GM23338 (cell line): ENCODE measurements at regions not wholly inside any gene's neighbourhood (a gene's known extent, or its start where the extent isn't known, plus 50 kb on each side); places are given as distances from the start of the nearest gene placed in this dataset.

Source experiments
- ATAC-seq: fragments of 200-7000 bp; cut with Tn5 transposase; 3 replicates; pipeline ENCODE4 v1.9.1; 2020
- DNase-seq: peaks from one replicate; pipeline ENCODE4 v3.0.0-alpha.2; 2015; ENCODE audit warnings: low spot score
- H2AFZ ChIP-seq: fragments of 200-600 bp; sonication (generic); 2 replicates; pipeline ENCODE4 v1.8.0; 2016; ENCODE audit warnings: antibody characterized with exemption, mild to moderate bottlenecking, moderate library complexity
- H3F3A ChIP-seq: fragments of 200-600 bp; sonication (generic); replicated peaks from 2 replicates; pipeline ENCODE4 v1.8.0; 2017; ENCODE audit warnings: antibody characterized with exemption, mixed run types, low read depth
- H3K27ac ChIP-seq: fragments of 200-600 bp; sonication (generic); 2 replicates; pipeline ENCODE4 v1.6.1; 2016; ENCODE audit warnings: low read depth
- H3K27me3 ChIP-seq: fragments of 200-600 bp; sonication (generic); 2 replicates; pipeline ENCODE4 v1.8.0; 2016; ENCODE audit warnings: mild to moderate bottlenecking, mixed run types, moderate library complexity; ENCODE audit not compliant: insufficient read depth
- H3K36me3 ChIP-seq: fragments of 200-600 bp; sonication (generic); 2 replicates; pipeline ENCODE4 v1.8.0; 2016; ENCODE audit warnings: mild to moderate bottlenecking; ENCODE audit not compliant: insufficient read depth
- H3K4me1 ChIP-seq: fragments of 200-600 bp; sonication (generic); 2 replicates; pipeline ENCODE4 v1.8.0; 2016; ENCODE audit warnings: mild to moderate bottlenecking, moderate library complexity; ENCODE audit not compliant: insufficient read depth
- H3K4me2 ChIP-seq: fragments of 200-600 bp; sonication (generic); 2 replicates; pipeline ENCODE4 v1.7.1; 2017; ENCODE audit warnings: mixed run types
- H3K4me3 ChIP-seq: fragments of 200-600 bp; sonication (generic); 2 replicates; pipeline ENCODE4 v1.6.1; 2016; ENCODE audit warnings: mixed run types
- H3K79me2 ChIP-seq: fragments of 200-600 bp; sonication (generic); replicated peaks from 2 replicates; pipeline ENCODE4 v1.8.0; 2017; ENCODE audit warnings: mild to moderate bottlenecking; ENCODE audit not compliant: insufficient read depth
- H3K9me2 ChIP-seq: fragments of 200-600 bp; sonication (generic); 2 replicates; pipeline ENCODE4 v1.8.0; 2017; ENCODE audit not compliant: insufficient read depth
- H4K20me1 ChIP-seq: fragments of 200-600 bp; sonication (generic); replicated peaks from 2 replicates; pipeline ENCODE4 v1.8.0; 2017; ENCODE audit warnings: mild to moderate bottlenecking; ENCODE audit not compliant: insufficient read depth
- H3K27ac Mint-ChIP-seq: 2 replicates; pipeline ENCODE4 v1.8.0; 2020; ENCODE audit warnings: inconsistent platforms, mild to moderate bottlenecking, moderate library complexity, mixed read lengths
- H3K27me3 Mint-ChIP-seq: 3 replicates; pipeline ENCODE4 v1.8.0; 2022; ENCODE audit warnings: low read depth, mild to moderate bottlenecking, moderate library complexity, mixed read lengths, inconsistent platforms; ENCODE audit not compliant: insufficient read depth, poor library complexity
- H3K36me3 Mint-ChIP-seq: 3 replicates; pipeline ENCODE4 v1.8.0; 2021; ENCODE audit warnings: low read depth, mild to moderate bottlenecking, inconsistent platforms, moderate library complexity, mixed read lengths
- H3K4me1 Mint-ChIP-seq: 3 replicates; pipeline ENCODE4 v1.8.0; 2020; ENCODE audit warnings: mild to moderate bottlenecking, inconsistent platforms, mixed read lengths
- H3K4me3 Mint-ChIP-seq: 3 replicates; pipeline ENCODE4 v1.8.0; 2021; ENCODE audit warnings: moderate library complexity, mild to moderate bottlenecking, inconsistent platforms, mixed read lengths
- H3K9me3 Mint-ChIP-seq: 3 replicates; pipeline ENCODE4 v1.8.0; 2020; ENCODE audit warnings: moderate library complexity, mild to moderate bottlenecking, inconsistent platforms, mixed read lengths
- CREB1 ChIP-seq: fragments of 250-450 bp; sonication (Bioruptor Pico); IDR thresholded peaks from 2 replicates; pipeline ENCODE4 v1.5.0; 2020; ENCODE audit warnings: low read depth, mild to moderate bottlenecking, moderate library complexity
- CTCF ChIP-seq, 2 experiments: fragments of 200-600 bp in 1 of 2; sonication (generic) in 1 of 2; conservative IDR thresholded peaks; 2 replicates each; pipeline versions ENCODE4 v1.5.1 to v1.6.1; 2016 to 2017; ENCODE audit warnings: antibody characterized with exemption in 2 of 2, low read depth in 2 of 2, mild to moderate bottlenecking in 2 of 2, moderate library complexity in 1 of 2
- ETS1 ChIP-seq: IDR thresholded peaks from 2 replicates; pipeline ENCODE4 v1.6.1; 2016; ENCODE audit warnings: antibody characterized with exemption
- EZH2 ChIP-seq: fragments of 200-600 bp; sonication (generic); IDR thresholded peaks from one replicate; pipeline ENCODE4 v1.8.0; 2017; ENCODE audit warnings: antibody characterized with exemption, mild to moderate bottlenecking, low read depth; ENCODE audit not compliant: unreplicated experiment
- EZH2phosphoT487 ChIP-seq: fragments of 200-600 bp; sonication (generic); IDR thresholded peaks from one replicate; pipeline ENCODE4 v1.8.1; 2018; ENCODE audit warnings: antibody characterized with exemption; ENCODE audit not compliant: unreplicated experiment
- JUNB ChIP-seq: IDR thresholded peaks from one replicate; pipeline ENCODE4 v1.6.1; 2016; ENCODE audit warnings: antibody characterized with exemption; ENCODE audit not compliant: unreplicated experiment
- NANOG ChIP-seq: IDR thresholded peaks from 2 replicates; pipeline ENCODE4 v1.6.1; 2016; ENCODE audit warnings: antibody characterized with exemption, borderline replicate concordance
- POLR2AphosphoS5 ChIP-seq: IDR thresholded peaks from 2 replicates; pipeline ENCODE4 v1.6.1; 2016; ENCODE audit warnings: antibody characterized with exemption, low read depth
- REST ChIP-seq: IDR thresholded peaks from one replicate; pipeline ENCODE4 v1.6.1; 2018; ENCODE audit warnings: antibody characterized with exemption; ENCODE audit not compliant: unreplicated experiment
- STAT1 ChIP-seq: IDR thresholded peaks from one replicate; pipeline ENCODE4 v1.6.1; 2016; ENCODE audit warnings: antibody characterized with exemption; ENCODE audit not compliant: unreplicated experiment
- ZNF114 ChIP-seq: fragments of 250-450 bp; sonication (Bioruptor Pico); IDR thresholded peaks from 2 replicates; pipeline ENCODE4 v1.5.0; 2020; ENCODE audit warnings: mild to moderate bottlenecking, moderate library complexity
- ZNF331 ChIP-seq: fragments of 250-450 bp; sonication (Bioruptor Pico); IDR thresholded peaks from 2 replicates; pipeline ENCODE4 v1.5.0; 2020; ENCODE audit warnings: low read depth, mild to moderate bottlenecking, moderate library complexity
- TF ChIP-seq, protein P1 (sequence below): fragments of 250-450 bp; sonication (Bioruptor Pico); IDR thresholded peaks from 2 replicates; pipeline ENCODE4 v1.5.0; 2020; ENCODE audit warnings: mild to moderate bottlenecking, moderate library complexity

DNA sequence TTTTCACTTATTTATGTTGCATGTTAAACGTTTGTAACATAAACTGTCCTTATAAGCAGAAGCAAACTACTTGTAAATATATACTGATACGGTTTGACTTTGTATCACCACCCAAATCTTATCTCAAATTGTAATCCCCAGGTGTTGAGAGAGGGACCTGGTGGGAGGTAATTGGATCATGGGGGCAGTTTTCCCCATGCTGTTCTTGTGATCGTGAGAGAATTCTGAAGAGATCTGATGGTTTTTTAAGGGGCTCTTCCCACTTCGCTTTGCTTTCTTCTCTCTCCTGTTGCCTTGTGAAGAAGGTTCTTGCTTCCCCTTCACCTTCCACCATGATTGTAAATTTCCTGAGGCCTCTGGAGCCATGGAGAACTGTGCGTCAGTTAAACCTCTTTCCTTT lies 87.1 kb upstream of the MAPK10 start:
- Mint-ChIP-seq H3K9me3 (peaks cover 28% of the 10 kb centered on the region), H3K4me1 (peaks cover 40% of the 10 kb centered on the region), H3K36me3 (peaks cover 43% of the 10 kb centered on the region), H3K27me3 (peaks cover 7% of the 10 kb centered on the region), H3K27ac (0 out of 2 replicates have a peak overlapping the region, but pooled peaks have one; percentile 2), H3K4me3 (no peak overlapping the region)
- H3K4me1 ChIP-seq = peaks cover 48% of the 10 kb centered on the region
- no peaks in the 10 kb centered on the region for H3K79me2 ChIP-seq
- no peak overlapping the region for H3K4me3 ChIP-seq
- H3K27ac ChIP-seq = no peak overlapping the region; the same call in 1 of the 2 replicates
- H2AFZ ChIP-seq = no peak overlapping the region
- no peaks in the 10 kb centered on the region for H4K20me1 ChIP-seq
- no peak overlapping the region for H3K4me2 ChIP-seq
- H3K9me2 ChIP-seq = no peaks in the 10 kb centered on the region
- no peak for DNase-seq
- H3K27me3 ChIP-seq = no peaks in the 10 kb centered on the region
- H3K36me3 ChIP-seq = 0 out of 2 replicates have a peak, but pooled peaks cover 3% of the 10 kb centered on the region
- H3F3A ChIP-seq = no peaks in the 10 kb centered on the region
- TF ChIP-seq ETS1 (no peak), NANOG (no peak), CTCF (conservative IDR thresholded peaks at IDR 0.05; ENCODE audit: low read depth in 2 of 2) (no peak), ZNF331 (CRISPR knock-in tag) (no peak), STAT1 (no peak), EZH2 (no peak), JUNB (no peak), POLR2AphosphoS5 (no peak), CREB1 (CRISPR knock-in tag) (no peak), REST (no peak), ZNF114 (CRISPR knock-in tag) (no peak), EZH2phosphoT487 (no peak)
- TF ChIP-seq, protein P1, sequence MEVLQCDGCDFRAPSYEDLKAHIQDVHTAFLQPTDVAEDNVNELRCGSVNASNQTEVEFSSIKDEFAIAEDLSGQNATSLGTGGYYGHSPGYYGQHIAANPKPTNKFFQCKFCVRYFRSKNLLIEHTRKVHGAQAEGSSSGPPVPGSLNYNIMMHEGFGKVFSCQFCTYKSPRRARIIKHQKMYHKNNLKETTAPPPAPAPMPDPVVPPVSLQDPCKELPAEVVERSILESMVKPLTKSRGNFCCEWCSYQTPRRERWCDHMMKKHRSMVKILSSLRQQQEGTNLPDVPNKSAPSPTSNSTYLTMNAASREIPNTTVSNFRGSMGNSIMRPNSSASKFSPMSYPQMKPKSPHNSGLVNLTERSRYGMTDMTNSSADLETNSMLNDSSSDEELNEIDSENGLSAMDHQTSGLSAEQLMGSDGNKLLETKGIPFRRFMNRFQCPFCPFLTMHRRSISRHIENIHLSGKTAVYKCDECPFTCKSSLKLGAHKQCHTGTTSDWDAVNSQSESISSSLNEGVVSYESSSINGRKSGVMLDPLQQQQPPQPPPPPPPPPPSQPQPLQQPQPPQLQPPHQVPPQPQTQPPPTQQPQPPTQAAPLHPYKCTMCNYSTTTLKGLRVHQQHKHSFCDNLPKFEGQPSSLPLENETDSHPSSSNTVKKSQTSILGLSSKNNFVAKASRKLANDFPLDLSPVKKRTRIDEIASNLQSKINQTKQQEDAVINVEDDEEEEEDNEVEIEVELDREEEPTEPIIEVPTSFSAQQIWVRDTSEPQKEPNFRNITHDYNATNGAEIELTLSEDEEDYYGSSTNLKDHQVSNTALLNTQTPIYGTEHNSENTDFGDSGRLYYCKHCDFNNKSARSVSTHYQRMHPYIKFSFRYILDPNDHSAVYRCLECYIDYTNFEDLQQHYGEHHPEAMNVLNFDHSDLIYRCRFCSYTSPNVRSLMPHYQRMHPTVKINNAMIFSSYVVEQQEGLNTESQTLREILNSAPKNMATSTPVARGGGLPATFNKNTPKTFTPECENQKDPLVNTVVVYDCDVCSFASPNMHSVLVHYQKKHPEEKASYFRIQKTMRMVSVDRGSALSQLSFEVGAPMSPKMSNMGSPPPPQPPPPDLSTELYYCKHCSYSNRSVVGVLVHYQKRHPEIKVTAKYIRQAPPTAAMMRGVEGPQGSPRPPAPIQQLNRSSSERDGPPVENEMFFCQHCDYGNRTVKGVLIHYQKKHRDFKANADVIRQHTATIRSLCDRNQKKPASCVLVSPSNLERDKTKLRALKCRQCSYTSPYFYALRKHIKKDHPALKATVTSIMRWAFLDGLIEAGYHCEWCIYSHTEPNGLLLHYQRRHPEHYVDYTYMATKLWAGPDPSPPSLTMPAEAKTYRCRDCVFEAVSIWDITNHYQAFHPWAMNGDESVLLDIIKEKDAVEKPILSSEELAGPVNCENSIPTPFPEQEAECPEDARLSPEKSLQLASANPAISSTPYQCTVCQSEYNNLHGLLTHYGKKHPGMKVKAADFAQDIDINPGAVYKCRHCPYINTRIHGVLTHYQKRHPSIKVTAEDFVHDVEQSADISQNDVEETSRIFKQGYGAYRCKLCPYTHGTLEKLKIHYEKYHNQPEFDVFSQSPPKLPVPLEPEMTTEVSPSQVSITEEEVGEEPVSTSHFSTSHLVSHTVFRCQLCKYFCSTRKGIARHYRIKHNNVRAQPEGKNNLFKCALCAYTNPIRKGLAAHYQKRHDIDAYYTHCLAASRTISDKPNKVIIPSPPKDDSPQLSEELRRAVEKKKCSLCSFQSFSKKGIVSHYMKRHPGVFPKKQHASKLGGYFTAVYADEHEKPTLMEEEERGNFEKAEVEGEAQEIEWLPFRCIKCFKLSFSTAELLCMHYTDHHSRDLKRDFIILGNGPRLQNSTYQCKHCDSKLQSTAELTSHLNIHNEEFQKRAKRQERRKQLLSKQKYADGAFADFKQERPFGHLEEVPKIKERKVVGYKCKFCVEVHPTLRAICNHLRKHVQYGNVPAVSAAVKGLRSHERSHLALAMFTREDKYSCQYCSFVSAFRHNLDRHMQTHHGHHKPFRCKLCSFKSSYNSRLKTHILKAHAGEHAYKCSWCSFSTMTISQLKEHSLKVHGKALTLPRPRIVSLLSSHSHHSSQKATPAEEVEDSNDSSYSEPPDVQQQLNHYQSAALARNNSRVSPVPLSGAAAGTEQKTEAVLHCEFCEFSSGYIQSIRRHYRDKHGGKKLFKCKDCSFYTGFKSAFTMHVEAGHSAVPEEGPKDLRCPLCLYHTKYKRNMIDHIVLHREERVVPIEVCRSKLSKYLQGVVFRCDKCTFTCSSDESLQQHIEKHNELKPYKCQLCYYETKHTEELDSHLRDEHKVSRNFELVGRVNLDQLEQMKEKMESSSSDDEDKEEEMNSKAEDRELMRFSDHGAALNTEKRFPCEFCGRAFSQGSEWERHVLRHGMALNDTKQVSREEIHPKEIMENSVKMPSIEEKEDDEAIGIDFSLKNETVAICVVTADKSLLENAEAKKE (CRISPR knock-in tag) = no peak
- no peak for ATAC-seq
